HEK293 (cell line): ENCODE measurements at regions not wholly inside any gene's neighbourhood (a gene's known extent, or its start where the extent isn't known, plus 50 kb on each side); places are given as distances from the start of the nearest gene placed in this dataset.

ENCODE experiments used
- CTCF ChIA-PET: fragments of 350-600 bp; formaldehyde crosslinking; extraction: SDS; loops from one replicate; lab custom pipeline; 2021; ENCODE audit warnings: antibody characterized with exemption; lab: Yijun Ruan, JAX
- POLR2A ChIA-PET: fragments of 300-600 bp; formaldehyde crosslinking; extraction: SDS; loops from one replicate; lab custom pipeline; 2020; ENCODE audit warnings: antibody characterized with exemption, inconsistent platforms; lab: Yijun Ruan, JAX
- H3K27ac ChIP-seq: fragments of 200-500 bp; sonication (Bioruptor generic); 2 replicates; pipeline ENCODE4 v1.5.1; 2014; ENCODE audit warnings: low read depth, low read length, control low read depth, inconsistent platforms; ENCODE audit errors: extremely low read depth
- H3K36me3 ChIP-seq, 2 experiments: fragments of 200-500 bp in 1 of 2; sonication (Bioruptor generic) in 1 of 2; 1 replicate in 1 of 2; 2 replicates in 1 of 2; pipeline ENCODE4 v1.5.1; 2014 to 2017; ENCODE audit warnings: inconsistent platforms in 2 of 2, low read length in 2 of 2; ENCODE audit not compliant: control insufficient read depth in 2 of 2, insufficient read depth in 1 of 2
- H3K4me1 ChIP-seq: fragments of 200-500 bp; sonication (Bioruptor generic); 2 replicates; pipeline ENCODE4 v1.5.1; 2014; ENCODE audit warnings: mild to moderate bottlenecking, low read length, inconsistent platforms; ENCODE audit not compliant: control insufficient read depth, insufficient read depth
- H3K4me3 ChIP-seq: 2 replicates; pipeline ENCODE4 v1.5.1; 2011; ENCODE audit warnings: low read depth, mild to moderate bottlenecking, control low read depth, low read length, moderate library complexity
- H3K9me3 ChIP-seq: fragments of 200-500 bp; sonication (Bioruptor generic); 2 replicates; pipeline ENCODE4 v1.5.1; 2014; ENCODE audit warnings: low read depth, low read length, inconsistent platforms; ENCODE audit not compliant: control insufficient read depth, insufficient read depth
- FEZF1 ChIP-seq: fragments of 450-650 bp; formaldehyde crosslinking; IDR thresholded peaks from 2 replicates; pipeline ENCODE4 v1.5.1; 2016; ENCODE audit warnings: missing biosample characterization, missing genetic modification characterization
- HOXC10 ChIP-seq: sonication (generic); formaldehyde crosslinking; IDR thresholded peaks from 2 replicates; pipeline ENCODE4 v1.8.1; 2023; ENCODE audit warnings: mild to moderate bottlenecking, missing genetic modification reagents
- KLF17 ChIP-seq: fragments of 450-650 bp; formaldehyde crosslinking; IDR thresholded peaks from 2 replicates; pipeline ENCODE4 v1.5.1; 2016; ENCODE audit warnings: missing biosample characterization, missing genetic modification characterization
- SETDB1 ChIP-seq: IDR thresholded peaks from one replicate; pipeline ENCODE4 v1.6.1; 2017; ENCODE audit warnings: mild to moderate bottlenecking, low read length, moderate library complexity, mixed read lengths; ENCODE audit not compliant: insufficient read length
- ZBTB21 ChIP-seq: fragments of 450-650 bp; formaldehyde crosslinking; IDR thresholded peaks from 2 replicates; pipeline ENCODE4 v1.5.1; 2017; ENCODE audit warnings: missing biosample characterization, missing genetic modification characterization
- ZNF211 ChIP-seq: fragments of 450-650 bp; formaldehyde crosslinking; IDR thresholded peaks from 2 replicates; pipeline ENCODE4 v1.5.1; 2016; ENCODE audit warnings: low read depth, missing biosample characterization, missing genetic modification characterization
- ZNF529 ChIP-seq: fragments of 450-650 bp; formaldehyde crosslinking; IDR thresholded peaks from 2 replicates; pipeline ENCODE4 v1.5.1; 2017; ENCODE audit warnings: missing genetic modification characterization, missing biosample characterization; ENCODE audit not compliant: insufficient replicate concordance
- ZNF544 ChIP-seq: fragments of 450-650 bp; formaldehyde crosslinking; IDR thresholded peaks from 2 replicates; pipeline ENCODE4 v1.5.0; 2017; ENCODE audit warnings: missing biosample characterization, missing genetic modification characterization
- ZNF561 ChIP-seq: fragments of 450-650 bp; IDR thresholded peaks from 2 replicates; pipeline ENCODE4 v1.5.1; 2018; ENCODE audit warnings: missing biosample characterization, missing genetic modification characterization, borderline replicate concordance
- ZNF571 ChIP-seq: fragments of 450-650 bp; formaldehyde crosslinking; IDR thresholded peaks from 2 replicates; pipeline ENCODE4 v1.5.0; 2017; ENCODE audit warnings: missing biosample characterization, missing genetic modification characterization
- ZNF785 ChIP-seq: fragments of 450-650 bp; formaldehyde crosslinking; IDR thresholded peaks from 2 replicates; pipeline ENCODE4 v1.5.1; 2016; ENCODE audit warnings: missing biosample characterization, missing genetic modification characterization
- TF ChIP-seq, protein P1 (sequence below): fragments of 450-650 bp; IDR thresholded peaks from 2 replicates; pipeline ENCODE4 v1.5.1; 2018; ENCODE audit warnings: missing biosample characterization, missing genetic modification characterization

GRCh38 chr6:169853196-169854082 lies 102.0 kb downstream of the ERMARD start:
- Histone ChIP-seq H3K27ac (no peak overlapping the region), H3K4me1 (no peaks in the 10 kb centered on the region), H3K9me3 (no peaks in the 10 kb centered on the region), H3K4me3 (no peak overlapping the region), H3K36me3 (no peaks in the 10 kb centered on the region)
- no peak for TF ChIP-seq HOXC10 (CRISPR knock-in tag)
- no peak for TF ChIP-seq ZNF544 (tag by site-specific recombination)
- CTCF ChIA-PET, result no interaction called here
- POLR2A ChIA-PET, result no interaction called here

- CTCF ChIA-PET, result interaction anchor here (1.2 kb wide), 1 partner anchor 332 kb away, joined by 4 read pairs; no protein-coding TSS in a partner anchor
- Histone ChIP-seq H3K9me3 (no peaks in the 10 kb centered on the region), H3K4me1 (no peaks in the 10 kb centered on the region), H3K36me3 (no peaks in the 10 kb centered on the region), H3K27ac (no peak overlapping the region), H3K4me3 (no peak overlapping the region)
- TF ChIP-seq KLF17 (tag by site-specific recombination) (no peak), FEZF1 (tag by site-specific recombination) (no peak), ZNF529 (tag by site-specific recombination) (no peak), ZNF785 (tag by site-specific recombination) (no peak), ZNF571 (no peak), ZNF561 (tag by site-specific recombination) (no peak), ZBTB21 (tag by site-specific recombination) (no peak)
- TF ChIP-seq, protein P1, sequence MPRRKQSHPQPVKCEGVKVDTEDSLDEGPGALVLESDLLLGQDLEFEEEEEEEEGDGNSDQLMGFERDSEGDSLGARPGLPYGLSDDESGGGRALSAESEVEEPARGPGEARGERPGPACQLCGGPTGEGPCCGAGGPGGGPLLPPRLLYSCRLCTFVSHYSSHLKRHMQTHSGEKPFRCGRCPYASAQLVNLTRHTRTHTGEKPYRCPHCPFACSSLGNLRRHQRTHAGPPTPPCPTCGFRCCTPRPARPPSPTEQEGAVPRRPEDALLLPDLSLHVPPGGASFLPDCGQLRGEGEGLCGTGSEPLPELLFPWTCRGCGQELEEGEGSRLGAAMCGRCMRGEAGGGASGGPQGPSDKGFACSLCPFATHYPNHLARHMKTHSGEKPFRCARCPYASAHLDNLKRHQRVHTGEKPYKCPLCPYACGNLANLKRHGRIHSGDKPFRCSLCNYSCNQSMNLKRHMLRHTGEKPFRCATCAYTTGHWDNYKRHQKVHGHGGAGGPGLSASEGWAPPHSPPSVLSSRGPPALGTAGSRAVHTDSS (tag by site-specific recombination), result no peak
- POLR2A ChIA-PET, result no interaction called here
These were observed 101.2 kb downstream of the ERMARD start for GRCh38 chr6:169852504-169853195.

DNA sequence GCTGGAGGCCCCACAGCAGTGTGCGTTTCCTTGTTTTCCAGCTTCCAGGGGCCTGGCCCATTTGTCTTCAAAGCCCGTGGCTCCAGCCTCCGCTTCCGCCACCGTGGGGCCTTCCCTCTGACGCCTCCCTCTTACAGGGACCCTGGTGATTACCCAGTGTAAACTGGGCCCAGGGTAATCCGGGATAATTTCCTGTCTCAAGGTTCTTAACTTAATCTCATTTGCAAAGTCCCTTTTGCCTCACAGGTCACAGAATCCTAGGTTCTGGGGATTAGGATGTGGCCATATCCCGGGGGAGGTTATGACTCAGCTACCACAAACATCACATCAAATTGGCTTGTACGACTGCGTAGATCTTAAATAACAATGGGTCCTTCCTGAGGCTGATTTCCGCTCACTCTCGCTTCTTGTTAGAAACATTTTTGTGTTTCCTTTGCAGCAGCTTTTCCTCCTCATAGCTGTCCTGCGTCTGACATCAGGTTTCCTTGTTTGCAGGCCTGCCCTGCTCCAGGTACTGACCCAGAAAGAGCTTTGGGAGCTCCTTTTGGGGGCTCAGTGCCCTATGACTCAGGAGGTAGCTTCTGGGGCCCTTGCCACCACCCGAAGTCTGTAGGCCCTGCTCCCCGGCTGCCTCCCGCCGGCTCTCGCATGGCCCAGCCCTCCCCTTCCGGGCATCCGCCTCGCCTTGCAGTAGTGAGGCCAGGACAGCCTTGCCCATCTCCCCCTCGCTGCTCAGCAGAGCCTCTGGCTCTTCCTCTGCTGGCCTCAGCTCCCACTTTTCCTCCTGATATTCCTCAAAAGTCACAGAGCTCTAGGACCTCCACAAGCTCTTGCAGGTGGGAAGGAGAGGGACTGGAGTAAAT lies 100.5 kb downstream of the ERMARD start:
- POLR2A ChIA-PET, result no interaction called here
- Histone ChIP-seq H3K9me3 (no peaks in the 10 kb centered on the region), H3K27ac (no peak overlapping the region), H3K36me3 (no peaks in the 10 kb centered on the region), H3K4me3 (no peak overlapping the region), H3K4me1 (no peaks in the 10 kb centered on the region)
- CTCF ChIA-PET, result interaction anchor here (1.1 to 1.2 kb wide), 3 partner anchors 20 to 333 kb away, joined by 3 to 6 read pairs (median 4); no protein-coding TSS in a partner anchor
- peak; percentile 47 for TF ChIP-seq SETDB1
- TF ChIP-seq ZNF211 (tag by site-specific recombination), result no peak
